Left lobe of liver (tissue), 2 donors: ENCODE measurements at regions not wholly inside any gene's neighbourhood (a gene's known extent, or its start where the extent isn't known, plus 50 kb on each side); places are given as distances from the start of the nearest gene placed in this dataset.
A peak's percentile ranks its signal among the peaks of the same experiment; 100 is the strongest.
"Not testable (repeated sequence)": the region's sequence is repeated elsewhere in the genome, so short reads cannot be mapped to it uniquely, and the experiment has no call there.

Experiments
- ATAC-seq: fragments of 200-7000 bp; cut with Tn5 transposase; one replicate; pipeline ENCODE4 v1.9.1; 2020; ENCODE audit warnings: mild to moderate bottlenecking, moderate library complexity
- DNase-seq: peaks from one replicate; pipeline ENCODE4 v3.0.0-alpha.2; 2020; ENCODE audit warnings: low spot score
- donor health status: DM: no; HTN: no; CAD: no; lungs with moderate emphysema.
- donor health status: DM: no; HTN: yes; CAD: no.

- no peak for DNase-seq
- no peak for ATAC-seq
These were observed 157.8 kb downstream of the PDCD6IP start for GRCh38 chr3:33956206-33956605.

- DNase-seq, result no peak
- ATAC-seq, result no peak
These were observed 158.3 kb downstream of the PDCD6IP start for GRCh38 chr3:33956776-33957175.

GRCh38 chr3:33957176-33957575 is 158.7 kb downstream of the PDCD6IP start:
- DNase-seq (no peak), ATAC-seq (no peak)

DNA sequence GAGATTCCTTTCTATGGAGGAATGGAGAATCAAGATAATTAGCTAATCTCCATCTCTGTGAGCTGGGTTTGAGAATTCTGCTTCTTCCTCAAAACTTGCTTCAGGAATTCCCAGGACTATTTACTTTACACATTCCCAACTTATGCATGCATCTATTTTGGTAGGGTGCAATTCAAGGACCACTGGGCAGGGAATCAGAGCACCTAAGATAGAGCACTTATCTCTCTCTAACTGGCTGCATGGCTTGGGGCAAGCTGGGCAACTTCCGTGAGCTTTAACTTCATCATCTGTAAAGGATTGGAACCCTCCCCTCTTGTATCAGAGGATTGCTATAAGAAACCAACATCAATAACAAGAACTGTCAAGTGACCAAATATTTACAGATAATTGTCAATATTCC is 160.2 kb downstream of the PDCD6IP start:
- DNase-seq (no peak), ATAC-seq (no peak)

DNA sequence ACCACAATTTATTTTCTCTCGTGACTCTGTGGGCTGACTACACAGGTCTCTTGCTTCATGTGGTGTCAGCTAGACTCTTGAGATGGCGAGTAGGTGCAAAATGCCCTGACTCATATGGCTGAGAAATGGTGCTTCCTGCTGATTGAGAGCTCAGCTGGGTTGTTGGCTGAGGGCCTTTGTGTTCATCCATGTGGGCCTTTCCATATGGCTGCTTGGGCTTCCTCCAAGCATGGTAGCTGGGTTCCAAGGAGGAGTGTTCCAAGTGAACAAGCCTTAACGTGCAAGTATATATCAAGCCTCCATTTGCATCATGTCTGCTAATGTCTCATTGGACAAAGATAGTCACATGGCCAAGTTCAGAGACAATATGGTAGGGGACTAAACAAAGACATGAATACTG is 164.0 kb downstream of the PDCD6IP start:
- ATAC-seq, result no peak
- DNase-seq, result no peak

DNA sequence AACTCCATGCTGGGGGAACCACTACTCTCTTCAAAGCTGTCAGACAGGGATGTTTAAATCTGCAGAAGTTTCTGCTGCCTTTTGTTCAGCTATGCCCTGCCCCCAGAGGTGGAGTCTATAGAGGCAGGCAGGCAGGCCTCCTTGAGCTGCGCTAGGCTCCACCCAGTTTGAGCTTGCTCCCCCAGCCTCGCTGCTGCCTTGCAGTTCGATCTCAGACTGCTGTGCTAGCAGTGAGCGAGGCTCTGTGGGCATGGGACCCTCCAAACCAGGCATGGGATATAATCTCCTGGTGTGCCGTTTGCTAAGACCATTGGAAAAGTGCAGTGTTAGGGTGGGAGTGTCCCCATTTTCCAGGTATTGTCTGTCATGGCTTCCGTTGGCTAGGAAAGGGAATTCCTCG is 171.8 kb downstream of the PDCD6IP start:
- ATAC-seq, DNase-seq: not testable (repeated sequence)

DNA sequence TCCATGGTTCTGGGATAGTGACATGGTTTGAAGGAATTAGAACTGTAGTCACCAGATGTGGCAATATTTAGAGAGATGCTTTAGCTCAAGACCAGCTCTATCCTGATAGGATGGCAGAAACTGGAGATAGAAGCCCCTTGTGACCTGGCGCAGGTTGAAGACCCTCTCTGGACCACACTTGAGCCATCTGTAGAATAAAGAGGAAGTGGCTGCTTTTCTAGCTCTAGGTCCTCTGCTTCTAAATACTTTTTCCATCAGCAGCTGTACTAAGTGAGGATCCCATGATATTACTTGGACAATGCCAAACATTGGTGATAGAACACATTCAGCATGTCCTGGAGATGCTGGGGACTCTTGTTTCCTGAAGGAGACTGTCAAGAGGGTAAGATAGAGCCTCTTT is 172.6 kb downstream of the PDCD6IP start:
- ATAC-seq, result no peak

GRCh38 chr3:33975463-33975862 is 177.0 kb downstream of the PDCD6IP start:
- ATAC-seq, result no peak
- no peak for DNase-seq

More for the DNA sequence above, 172.6 kb downstream of the PDCD6IP start:
- DNase-seq, result no peak

DNA sequence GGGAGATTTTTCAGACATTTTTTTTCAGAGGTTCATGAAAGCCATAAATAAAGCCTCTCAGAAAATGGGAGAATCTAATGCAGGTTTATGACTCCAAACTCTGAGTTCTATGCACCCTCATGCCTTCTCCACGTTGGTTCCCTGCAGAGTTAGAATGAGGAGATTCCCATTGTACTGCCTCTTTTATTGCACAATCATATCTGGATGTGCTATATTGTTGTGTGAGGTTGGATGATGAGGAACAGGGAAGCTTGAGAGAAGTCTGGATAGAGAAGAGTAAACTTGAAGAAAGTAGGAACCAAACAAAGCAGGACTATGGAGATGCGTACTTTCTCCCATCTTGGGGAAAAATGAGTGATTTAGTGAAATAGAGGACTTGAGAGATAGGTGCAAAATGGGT is 178.8 kb downstream of the PDCD6IP start:
- ATAC-seq (no peak), DNase-seq (no peak)

- DNase-seq, result no peak
- ATAC-seq, result peak; percentile 59
These were observed 181.8 kb downstream of the PDCD6IP start for GRCh38 chr3:33980252-33980651.

GRCh38 chr3:33982269-33982798 is 183.9 kb downstream of the PDCD6IP start:
- ATAC-seq, result no peak

DNA sequence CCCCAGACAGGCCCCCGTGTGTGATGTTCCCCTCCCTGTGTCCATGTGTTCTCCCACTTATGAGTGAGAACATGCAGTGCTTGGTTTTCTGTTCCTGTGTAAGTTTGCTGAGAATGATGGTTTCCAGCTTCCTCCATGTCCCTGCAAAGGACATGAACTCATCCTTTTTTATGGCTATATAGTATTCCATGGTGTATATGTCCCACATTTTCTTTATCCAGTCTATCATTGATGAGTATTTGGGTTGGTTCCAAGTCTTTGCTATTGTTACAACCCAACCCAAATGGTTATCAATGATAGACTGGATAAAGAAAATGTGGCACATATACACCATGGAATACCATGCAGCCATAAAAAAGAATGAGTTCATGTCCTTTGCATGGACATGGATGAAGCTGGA is 184.5 kb downstream of the PDCD6IP start:
- not testable (repeated sequence) for DNase-seq, ATAC-seq

More at GRCh38 chr3:33982269-33982798, 183.9 kb downstream of the PDCD6IP start:
- DNase-seq, result no peak

- DNase-seq (no peak), ATAC-seq (no peak)
These were observed 190.8 kb downstream of the PDCD6IP start for GRCh38 chr3:33989229-33989628.

- ATAC-seq (no peak), DNase-seq (no peak)
These were observed 193.2 kb downstream of the PDCD6IP start for GRCh38 chr3:33991673-33992072.

- DNase-seq (no peak), ATAC-seq (no peak)
These were observed 195.2 kb downstream of the PDCD6IP start for GRCh38 chr3:33993631-33994030.

DNA sequence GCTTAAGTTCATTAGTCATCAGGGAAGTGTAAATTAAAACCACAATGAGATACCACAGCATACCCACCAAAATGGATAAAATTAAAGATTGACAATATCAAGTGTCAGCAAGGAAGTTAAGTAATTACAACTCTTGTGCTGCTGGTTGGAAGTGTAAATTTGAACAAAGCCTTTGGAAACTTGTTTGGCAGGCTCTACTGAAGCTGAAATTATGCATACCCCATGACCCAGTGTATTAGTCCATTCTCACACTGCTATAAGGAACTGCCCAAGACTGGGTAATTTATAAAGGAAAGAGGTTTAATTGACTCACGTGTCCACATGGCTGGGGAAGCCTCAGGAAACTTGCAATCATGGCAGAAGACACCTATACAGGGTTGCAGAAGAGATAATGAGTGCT is 196.1 kb downstream of the PDCD6IP start:
- ATAC-seq (no peak), DNase-seq (no peak)

- DNase-seq (no peak), ATAC-seq (no peak)
These were observed 201.9 kb downstream of the PDCD6IP start for GRCh38 chr3:34000301-34000700.

DNA sequence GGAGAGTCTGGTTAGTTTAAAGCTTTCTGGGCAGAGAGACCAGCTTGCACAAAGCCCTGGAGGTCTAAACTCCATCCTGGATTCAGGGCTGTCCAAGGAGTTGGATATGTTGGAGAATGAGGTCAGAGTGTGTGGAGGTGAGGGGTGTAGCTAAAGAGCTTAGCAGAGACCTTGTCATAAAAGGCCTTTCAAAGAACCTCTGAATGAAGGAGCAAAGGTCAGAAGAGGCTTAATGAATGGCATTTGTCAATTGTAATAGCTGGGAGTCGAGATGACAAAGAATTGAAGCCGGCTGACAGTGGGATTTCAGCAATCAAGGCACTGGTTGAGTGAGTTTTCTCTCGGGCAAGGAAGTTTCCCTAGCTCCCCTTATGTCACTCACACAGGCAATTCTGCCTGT is 202.6 kb downstream of the PDCD6IP start:
- DNase-seq (no peak), ATAC-seq (no peak)

DNA sequence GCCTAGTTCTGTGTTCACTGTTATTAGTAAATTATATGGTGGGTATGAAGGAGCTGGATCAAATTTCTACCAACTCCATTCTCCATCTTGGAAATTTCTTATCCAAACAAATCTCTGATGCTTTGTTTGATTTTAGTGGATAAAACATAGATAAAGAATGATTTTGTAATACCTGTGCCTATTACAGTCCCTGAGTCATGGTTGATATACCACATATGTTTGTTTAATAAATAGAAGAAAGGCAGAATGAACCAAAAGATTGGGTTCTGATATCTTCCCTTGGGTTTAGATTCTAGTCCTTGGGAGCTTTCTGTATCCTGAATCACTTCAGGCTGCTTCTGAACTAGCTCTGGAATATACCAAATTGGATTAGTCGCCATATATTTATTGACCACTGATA is 203.6 kb downstream of the PDCD6IP start:
- ATAC-seq (no peak), DNase-seq (no peak)

GRCh38 chr3:34002569-34003100 is 204.2 kb downstream of the PDCD6IP start:
- DNase-seq, result no peak
- no peak for ATAC-seq

DNA sequence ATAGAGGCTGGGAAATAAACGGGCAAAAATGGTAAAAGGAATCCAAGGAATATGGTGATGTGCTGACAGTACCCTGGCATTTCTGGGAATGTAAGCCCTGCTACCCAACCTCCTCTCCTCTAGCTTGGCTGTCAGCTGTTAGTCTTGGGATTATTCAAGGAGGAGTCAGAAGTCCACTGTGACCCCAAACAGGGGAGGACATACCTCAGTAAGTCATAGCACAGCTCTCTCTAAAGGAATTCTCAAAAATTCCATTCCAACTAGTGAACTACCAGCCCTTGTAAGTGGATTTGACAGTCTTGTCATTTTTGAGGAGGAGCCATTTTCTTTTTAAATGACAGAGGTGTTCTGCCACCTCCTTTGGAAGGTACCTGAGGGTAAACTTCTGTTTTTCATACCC is 207.5 kb downstream of the PDCD6IP start:
- no peak for ATAC-seq

DNA sequence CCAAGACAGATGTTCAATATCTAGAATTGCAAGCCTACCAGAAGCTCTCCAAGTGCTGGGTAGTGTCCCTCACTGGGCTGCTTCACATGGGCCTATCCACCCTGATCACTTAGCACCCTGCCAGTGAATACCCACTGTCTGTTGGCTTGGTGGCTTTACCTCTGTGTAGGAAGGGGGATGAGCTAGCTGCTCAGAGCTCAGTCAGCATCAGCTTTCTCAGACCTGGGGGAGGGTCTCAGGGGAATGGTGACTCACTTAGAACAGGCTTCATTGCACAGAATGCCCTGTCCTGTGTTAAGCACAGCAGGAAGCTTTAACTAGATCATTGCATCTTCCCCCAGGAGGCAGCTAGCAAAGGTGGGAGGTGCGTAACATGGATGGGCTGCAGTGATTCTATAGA is 209.8 kb downstream of the PDCD6IP start:
- ATAC-seq (no peak), DNase-seq (no peak)

More for the DNA sequence above, 207.5 kb downstream of the PDCD6IP start:
- DNase-seq, result no peak
